Adrenal gland (tissue), 5 donors: ENCODE measurements at regions not wholly inside any gene's neighbourhood (a gene's known extent, or its start where the extent isn't known, plus 50 kb on each side); places are given as distances from the start of the nearest gene placed in this dataset.

ENCODE experiments used
- POLR2A ChIP-seq, 2 donors: fragments of 450-650 bp; IDR thresholded peaks; one replicate each; pipeline ENCODE4 v1.6.1; 2017; ENCODE audit warnings: antibody characterized with exemption in 2 of 2, mild to moderate bottlenecking in 2 of 2, moderate library complexity in 1 of 2
- TF ChIP-seq, protein P1 (sequence below), 6 experiments: fragments of 450-650 bp in 4 of 6; fragments of 200-600 bp in 2 of 6; sonication (generic) in 1 of 6; IDR thresholded peaks; 1 replicate in 5 of 6; 2 replicates in 1 of 6; pipeline versions ENCODE4 v1.5.1 to v1.8.0; 2016 to 2021; ENCODE audit warnings: antibody characterized with exemption in 6 of 6, mild to moderate bottlenecking in 2 of 6, moderate library complexity in 1 of 6
- donor health status: DM: no; HTN: no; CAD: no.

DNA sequence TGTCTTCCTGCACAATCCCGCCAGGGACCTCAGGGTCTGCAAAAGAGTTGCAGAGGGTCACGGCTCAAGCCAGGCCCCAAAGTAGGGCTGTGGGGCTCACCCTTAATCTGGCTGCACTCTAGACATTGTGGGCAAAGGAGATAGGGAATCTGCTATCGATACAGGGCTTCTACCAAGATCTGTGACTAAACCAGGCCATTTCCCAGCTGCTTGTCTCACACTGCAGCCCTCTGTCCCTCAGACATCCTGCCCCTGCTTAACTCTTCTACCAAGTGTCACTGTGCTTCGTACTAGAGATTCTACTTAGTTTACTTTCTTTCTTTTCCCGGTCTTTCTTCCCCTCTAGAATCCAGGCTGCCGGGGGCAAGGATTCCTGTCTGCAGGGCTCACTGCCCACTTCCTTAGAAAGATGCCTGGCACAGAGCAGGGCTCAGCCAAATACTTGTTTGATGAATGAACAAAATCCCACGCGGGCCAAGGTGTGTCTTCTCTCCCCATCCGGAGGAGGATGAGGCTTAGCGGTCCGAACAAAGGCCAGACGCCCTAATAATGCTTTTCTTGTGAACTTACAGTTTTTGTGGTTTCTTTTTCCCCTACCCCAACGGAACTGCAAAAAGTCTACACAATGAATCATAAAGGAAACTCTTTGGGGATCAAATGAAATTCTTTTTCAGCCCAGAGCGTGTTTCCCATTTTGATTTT, 61.3 kb upstream of the ANO1 start:
- TF ChIP-seq, protein P1, sequence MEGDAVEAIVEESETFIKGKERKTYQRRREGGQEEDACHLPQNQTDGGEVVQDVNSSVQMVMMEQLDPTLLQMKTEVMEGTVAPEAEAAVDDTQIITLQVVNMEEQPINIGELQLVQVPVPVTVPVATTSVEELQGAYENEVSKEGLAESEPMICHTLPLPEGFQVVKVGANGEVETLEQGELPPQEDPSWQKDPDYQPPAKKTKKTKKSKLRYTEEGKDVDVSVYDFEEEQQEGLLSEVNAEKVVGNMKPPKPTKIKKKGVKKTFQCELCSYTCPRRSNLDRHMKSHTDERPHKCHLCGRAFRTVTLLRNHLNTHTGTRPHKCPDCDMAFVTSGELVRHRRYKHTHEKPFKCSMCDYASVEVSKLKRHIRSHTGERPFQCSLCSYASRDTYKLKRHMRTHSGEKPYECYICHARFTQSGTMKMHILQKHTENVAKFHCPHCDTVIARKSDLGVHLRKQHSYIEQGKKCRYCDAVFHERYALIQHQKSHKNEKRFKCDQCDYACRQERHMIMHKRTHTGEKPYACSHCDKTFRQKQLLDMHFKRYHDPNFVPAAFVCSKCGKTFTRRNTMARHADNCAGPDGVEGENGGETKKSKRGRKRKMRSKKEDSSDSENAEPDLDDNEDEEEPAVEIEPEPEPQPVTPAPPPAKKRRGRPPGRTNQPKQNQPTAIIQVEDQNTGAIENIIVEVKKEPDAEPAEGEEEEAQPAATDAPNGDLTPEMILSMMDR (IDR thresholded peaks at IDR 0.05): no peak
- no peak for TF ChIP-seq POLR2A (IDR thresholded peaks at IDR 0.05)
